DND-41 (cell line): ENCODE measurements at regions not wholly inside any gene's neighbourhood (a gene's known extent, or its start where the extent isn't known, plus 50 kb on each side); places are given as distances from the start of the nearest gene placed in this dataset.
"Not testable (repeated sequence)": the region's sequence is repeated elsewhere in the genome, so short reads cannot be mapped to it uniquely, and the experiment has no call there.

ENCODE experiments used
- ATAC-seq: fragments of 200-7000 bp; cut with Tn5 transposase; 3 replicates; pipeline ENCODE4 v1.9.1; 2021; ENCODE audit warnings: low read depth; ENCODE audit not compliant: insufficient read depth
- DNase-seq: peaks from one replicate; pipeline ENCODE4 v3.0.0-alpha.2; 2020
- H2AFZ ChIP-seq: 2 replicates; pipeline ENCODE4 v1.6.0; 2012; ENCODE audit warnings: low read depth, low read length
- H3K27ac ChIP-seq: 2 replicates; pipeline ENCODE4 v1.5.1; 2012; ENCODE audit warnings: low read length, inconsistent platforms
- H3K27me3 ChIP-seq: fragments of 200-600 bp; sonication (generic); 2 replicates; pipeline ENCODE4 v1.6.0; 2012; ENCODE audit warnings: low read length, mild to moderate bottlenecking, inconsistent platforms; ENCODE audit not compliant: insufficient read depth, poor library complexity
- H3K36me3 ChIP-seq: 2 replicates; pipeline ENCODE4 v1.5.1; 2012; ENCODE audit warnings: low read length, inconsistent platforms; ENCODE audit not compliant: insufficient read depth
- H3K4me1 ChIP-seq: 2 replicates; pipeline ENCODE4 v1.5.1; 2012; ENCODE audit warnings: mild to moderate bottlenecking, low read length; ENCODE audit not compliant: insufficient read depth
- H3K4me2 ChIP-seq: 2 replicates; pipeline ENCODE4 v1.6.0; 2012; ENCODE audit warnings: mild to moderate bottlenecking, moderate library complexity, low read length, inconsistent platforms; ENCODE audit not compliant: insufficient read depth
- H3K4me3 ChIP-seq, 2 experiments: fragments of 200-600 bp in 1 of 2; shearing (Covaris generic) in 1 of 2; 2 replicates each; pipeline ENCODE4 v1.5.1; 2012 to 2016; ENCODE audit warnings: inconsistent platforms in 2 of 2, low read length in 2 of 2, mild to moderate bottlenecking in 2 of 2, low read depth in 1 of 2, moderate library complexity in 1 of 2
- H3K79me2 ChIP-seq: 2 replicates; pipeline ENCODE4 v1.6.0; 2012; ENCODE audit warnings: low read length, inconsistent platforms; ENCODE audit not compliant: insufficient read depth
- H3K9ac ChIP-seq: 2 replicates; pipeline ENCODE4 v1.6.0; 2012; ENCODE audit warnings: low read depth, mild to moderate bottlenecking, inconsistent platforms, low read length, moderate library complexity
- H3K9me3 ChIP-seq: 2 replicates; pipeline ENCODE4 v1.5.1; 2012; ENCODE audit warnings: low read length, moderate library complexity, mild to moderate bottlenecking, inconsistent platforms; ENCODE audit not compliant: insufficient read depth, severe bottlenecking
- H4K20me1 ChIP-seq: 2 replicates; pipeline ENCODE4 v1.6.0; 2012; ENCODE audit warnings: low read length; ENCODE audit not compliant: insufficient read depth
- CTCF ChIP-seq: IDR thresholded peaks from 2 replicates; pipeline ENCODE4 v1.5.1; 2012; ENCODE audit warnings: borderline replicate concordance, low read length, moderate library complexity, mild to moderate bottlenecking; ENCODE audit not compliant: poor library complexity, severe bottlenecking; ENCODE audit errors: extremely low read depth
- EZH2 ChIP-seq: IDR thresholded peaks from 3 replicates; pipeline ENCODE4 v1.6.1; 2012; ENCODE audit warnings: borderline replicate concordance, low read depth, mild to moderate bottlenecking, moderate library complexity, low read length, inconsistent platforms; ENCODE audit not compliant: severe bottlenecking

GRCh38 chr4:104330125-104330905, 164.4 kb downstream of the CXXC4 start:
- no peaks in the 10 kb centered on the region for H3K36me3 ChIP-seq
- no peaks in the 10 kb centered on the region for H3K9me3 ChIP-seq
- H3K27me3 ChIP-seq, result no peaks in the 10 kb centered on the region
- H3K4me1 ChIP-seq, result no peaks in the 10 kb centered on the region
- H3K79me2 ChIP-seq, result no peaks in the 10 kb centered on the region
- no peak for DNase-seq
- no peak overlapping the region for H3K4me3 ChIP-seq
- H4K20me1 ChIP-seq, result no peaks in the 10 kb centered on the region
- H2AFZ ChIP-seq, result no peak overlapping the region
- no peak for TF ChIP-seq CTCF
- no peak overlapping the region for H3K9ac ChIP-seq
- no peak for ATAC-seq
- no peak overlapping the region for H3K4me2 ChIP-seq
- no peak overlapping the region for H3K27ac ChIP-seq

- not testable (repeated sequence) for H4K20me1 ChIP-seq, H3K27ac ChIP-seq, H3K36me3 ChIP-seq, H3K79me2 ChIP-seq, H2AFZ ChIP-seq, H3K9me3 ChIP-seq, ATAC-seq, H3K27me3 ChIP-seq, DNase-seq, H3K4me2 ChIP-seq, H3K4me3 ChIP-seq, H3K4me1 ChIP-seq, H3K9ac ChIP-seq
These were observed 167.6 kb downstream of the CXXC4 start for GRCh38 chr4:104326991-104327694.

GRCh38 chr4:104302731-104303130, 192.0 kb downstream of the CXXC4 start:
- no peak for TF ChIP-seq CTCF
- TF ChIP-seq EZH2, result no peak
- Histone ChIP-seq H3K4me3 (no peak overlapping the region), H2AFZ (no peak overlapping the region), H3K36me3 (no peaks in the 10 kb centered on the region), H4K20me1 (no peaks in the 10 kb centered on the region), H3K9ac (no peak overlapping the region), H3K4me1 (no peaks in the 10 kb centered on the region), H3K4me2 (no peak overlapping the region), H3K9me3 (no peaks in the 10 kb centered on the region), H3K79me2 (no peaks in the 10 kb centered on the region), H3K27ac (no peak overlapping the region), H3K27me3 (no peaks in the 10 kb centered on the region)
- ATAC-seq (no peak), DNase-seq (no peak)

GRCh38 chr4:104294811-104295210, 199.9 kb downstream of the CXXC4 start:
- Histone ChIP-seq H3K4me3 (no peak overlapping the region), H4K20me1 (no peaks in the 10 kb centered on the region), H3K4me2 (no peak overlapping the region), H3K79me2 (no peaks in the 10 kb centered on the region), H3K9me3 (no peaks in the 10 kb centered on the region), H3K36me3 (no peaks in the 10 kb centered on the region), H2AFZ (no peak overlapping the region), H3K27me3 (no peaks in the 10 kb centered on the region), H3K27ac (no peak overlapping the region), H3K9ac (no peak overlapping the region), H3K4me1 (no peaks in the 10 kb centered on the region)
- DNase-seq, result no peak
- ATAC-seq, result no peak
- TF ChIP-seq CTCF (no peak), EZH2 (no peak)
